ENCODE measurements at regions not wholly inside any gene's neighbourhood (a gene's known extent, or its start where the extent isn't known, plus 50 kb on each side); places are given as distances from the start of the nearest gene placed in this dataset.

- TF ChIP-seq, protein P1, sequence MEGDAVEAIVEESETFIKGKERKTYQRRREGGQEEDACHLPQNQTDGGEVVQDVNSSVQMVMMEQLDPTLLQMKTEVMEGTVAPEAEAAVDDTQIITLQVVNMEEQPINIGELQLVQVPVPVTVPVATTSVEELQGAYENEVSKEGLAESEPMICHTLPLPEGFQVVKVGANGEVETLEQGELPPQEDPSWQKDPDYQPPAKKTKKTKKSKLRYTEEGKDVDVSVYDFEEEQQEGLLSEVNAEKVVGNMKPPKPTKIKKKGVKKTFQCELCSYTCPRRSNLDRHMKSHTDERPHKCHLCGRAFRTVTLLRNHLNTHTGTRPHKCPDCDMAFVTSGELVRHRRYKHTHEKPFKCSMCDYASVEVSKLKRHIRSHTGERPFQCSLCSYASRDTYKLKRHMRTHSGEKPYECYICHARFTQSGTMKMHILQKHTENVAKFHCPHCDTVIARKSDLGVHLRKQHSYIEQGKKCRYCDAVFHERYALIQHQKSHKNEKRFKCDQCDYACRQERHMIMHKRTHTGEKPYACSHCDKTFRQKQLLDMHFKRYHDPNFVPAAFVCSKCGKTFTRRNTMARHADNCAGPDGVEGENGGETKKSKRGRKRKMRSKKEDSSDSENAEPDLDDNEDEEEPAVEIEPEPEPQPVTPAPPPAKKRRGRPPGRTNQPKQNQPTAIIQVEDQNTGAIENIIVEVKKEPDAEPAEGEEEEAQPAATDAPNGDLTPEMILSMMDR (IDR thresholded peaks at IDR 0.05), result no peak
- TF ChIP-seq POLR2A (IDR thresholded peaks at IDR 0.05), result no peak
Measured at GRCh38 chr2:38215993-38216392, 140.0 kb upstream of the CYP1B1 start.

Measured in thyroid gland (tissue), 4 donors.